SU-DHL-6 (cell line): ENCODE measurements at regions not wholly inside any gene's neighbourhood (a gene's known extent, or its start where the extent isn't known, plus 50 kb on each side); places are given as distances from the start of the nearest gene placed in this dataset.

Experiments
- EZH2phosphoT487 ChIP-seq: fragments of 200-600 bp; sonication (generic), shearing (Covaris generic); conservative IDR thresholded peaks from 2 replicates; pipeline ENCODE4 v1.6.1; 2018; ENCODE audit warnings: mild to moderate bottlenecking, antibody characterized with exemption, low read length, moderate library complexity, mixed read lengths
- TF ChIP-seq, protein P1 (sequence below): fragments of 200-600 bp; sonication (generic); IDR thresholded peaks from one replicate; pipeline ENCODE4 v1.5.1; 2017; ENCODE audit warnings: antibody characterized with exemption, mild to moderate bottlenecking, low read length, moderate library complexity; ENCODE audit not compliant: insufficient read depth, poor library complexity, severe bottlenecking

DNA sequence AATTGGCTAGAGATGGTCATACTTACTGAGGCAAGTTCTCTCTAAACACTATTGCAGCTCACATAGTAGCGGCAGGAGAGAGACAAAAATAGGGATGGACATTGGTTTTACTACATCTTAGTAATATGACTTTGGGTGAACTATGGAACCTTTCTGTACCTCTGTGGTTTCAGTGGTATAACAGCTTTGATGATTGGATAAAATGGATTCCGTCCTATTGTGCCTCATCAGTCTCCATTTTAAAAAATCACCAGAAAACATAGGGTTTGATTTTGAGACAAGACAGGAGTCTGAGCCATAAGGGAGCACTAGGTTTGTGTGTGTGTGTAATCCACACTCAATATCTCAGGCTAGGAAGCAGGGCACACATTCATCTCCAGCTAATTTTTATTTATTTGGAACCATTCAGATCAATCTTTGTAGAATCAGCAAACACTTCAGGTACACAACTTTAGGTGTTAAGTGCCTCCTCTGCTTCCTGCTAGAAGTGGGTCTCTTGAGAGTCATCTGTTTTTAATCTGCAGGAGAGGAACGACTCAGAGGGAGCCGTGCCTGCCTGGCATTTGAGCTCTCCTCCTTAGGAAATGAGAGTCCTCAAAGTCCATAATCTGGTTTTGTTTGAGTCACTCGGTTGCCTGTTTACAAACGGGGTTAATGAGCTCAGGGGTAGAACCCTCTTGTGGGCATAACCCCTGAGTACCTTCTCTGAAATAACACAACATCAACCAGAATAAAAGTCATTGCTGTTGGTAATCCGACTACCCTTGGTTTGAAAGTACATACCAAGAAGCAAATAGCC is 238.5 kb upstream of the BOD1L1 start:
- TF ChIP-seq, protein P1, sequence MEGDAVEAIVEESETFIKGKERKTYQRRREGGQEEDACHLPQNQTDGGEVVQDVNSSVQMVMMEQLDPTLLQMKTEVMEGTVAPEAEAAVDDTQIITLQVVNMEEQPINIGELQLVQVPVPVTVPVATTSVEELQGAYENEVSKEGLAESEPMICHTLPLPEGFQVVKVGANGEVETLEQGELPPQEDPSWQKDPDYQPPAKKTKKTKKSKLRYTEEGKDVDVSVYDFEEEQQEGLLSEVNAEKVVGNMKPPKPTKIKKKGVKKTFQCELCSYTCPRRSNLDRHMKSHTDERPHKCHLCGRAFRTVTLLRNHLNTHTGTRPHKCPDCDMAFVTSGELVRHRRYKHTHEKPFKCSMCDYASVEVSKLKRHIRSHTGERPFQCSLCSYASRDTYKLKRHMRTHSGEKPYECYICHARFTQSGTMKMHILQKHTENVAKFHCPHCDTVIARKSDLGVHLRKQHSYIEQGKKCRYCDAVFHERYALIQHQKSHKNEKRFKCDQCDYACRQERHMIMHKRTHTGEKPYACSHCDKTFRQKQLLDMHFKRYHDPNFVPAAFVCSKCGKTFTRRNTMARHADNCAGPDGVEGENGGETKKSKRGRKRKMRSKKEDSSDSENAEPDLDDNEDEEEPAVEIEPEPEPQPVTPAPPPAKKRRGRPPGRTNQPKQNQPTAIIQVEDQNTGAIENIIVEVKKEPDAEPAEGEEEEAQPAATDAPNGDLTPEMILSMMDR = no peak
- no peak for TF ChIP-seq EZH2phosphoT487
